CD4-positive, alpha-beta T cell treated with Interleukin-6 for 4 hours (primary cell): ENCODE measurements at regions not wholly inside any gene's neighbourhood (a gene's known extent, or its start where the extent isn't known, plus 50 kb on each side); places are given as distances from the start of the nearest gene placed in this dataset.

Source experiments
- DNase-seq: peaks from one replicate; pipeline ENCODE4 v3.0.0-alpha.2; 2020; ENCODE audit warnings: mixed read lengths

DNA sequence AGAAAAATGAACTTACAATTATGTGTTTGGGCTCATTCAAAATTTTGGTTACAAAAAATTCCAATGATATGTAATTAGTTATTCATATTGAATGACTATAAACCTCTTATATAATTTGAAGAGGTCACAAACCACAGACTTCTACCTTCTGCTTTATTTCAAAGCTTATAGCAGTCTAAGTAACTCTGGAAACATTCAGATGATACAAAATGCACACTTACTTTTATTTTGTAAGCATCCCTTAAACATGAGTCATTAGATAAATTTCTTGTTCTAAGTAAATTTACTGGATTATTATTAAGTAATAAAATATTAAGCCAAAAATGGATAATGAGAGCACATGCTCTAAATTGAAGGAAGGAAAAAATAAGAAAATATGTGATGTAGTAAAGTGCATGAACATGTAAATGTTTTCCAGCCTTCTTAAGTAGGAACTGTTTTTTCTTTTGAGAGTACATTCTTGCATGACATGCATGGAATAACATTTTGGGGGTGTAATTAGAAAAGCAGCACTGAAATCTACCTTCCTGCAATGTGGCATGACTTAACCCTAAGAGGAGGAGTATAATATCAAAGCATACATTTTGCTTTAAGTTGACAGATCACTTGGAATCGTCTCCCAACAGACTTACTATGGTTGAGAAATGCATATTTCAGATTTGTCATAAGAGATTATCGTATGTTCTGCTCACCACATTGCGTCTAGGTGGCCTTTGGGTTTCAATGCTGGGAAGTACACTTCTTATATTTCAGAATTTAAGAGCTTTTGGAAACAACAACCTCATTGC is 372.7 kb upstream of the HSF2 start:
- no peak for DNase-seq

DNA sequence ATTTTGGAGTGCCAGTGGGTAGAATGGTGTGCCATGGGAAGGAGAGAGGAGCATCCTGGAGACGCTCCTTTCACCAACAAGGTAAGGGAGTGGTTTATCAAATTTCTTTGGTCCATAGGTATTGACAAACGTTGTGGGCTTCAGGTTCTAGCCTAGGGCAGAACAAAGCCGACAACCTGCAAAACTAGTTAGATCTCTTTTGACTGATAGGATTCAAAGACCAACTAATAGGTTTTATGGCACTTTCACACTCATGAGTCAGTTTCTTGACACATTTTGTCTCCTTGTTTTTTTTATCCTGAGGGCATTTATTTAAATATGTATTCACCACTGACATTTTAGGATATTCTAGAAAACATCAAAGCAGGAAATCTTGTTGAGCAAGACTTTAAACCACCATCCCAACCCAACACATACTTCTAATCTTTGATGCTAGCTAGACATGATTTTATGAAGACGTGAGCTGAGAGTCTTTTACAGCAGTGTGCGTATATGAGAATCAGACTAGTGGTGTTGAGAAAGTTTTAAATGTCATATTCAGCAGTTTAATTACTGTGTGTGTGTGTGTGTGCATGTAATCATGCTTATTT is 370.4 kb upstream of the HSF2 start:
- no peak for DNase-seq

DNA sequence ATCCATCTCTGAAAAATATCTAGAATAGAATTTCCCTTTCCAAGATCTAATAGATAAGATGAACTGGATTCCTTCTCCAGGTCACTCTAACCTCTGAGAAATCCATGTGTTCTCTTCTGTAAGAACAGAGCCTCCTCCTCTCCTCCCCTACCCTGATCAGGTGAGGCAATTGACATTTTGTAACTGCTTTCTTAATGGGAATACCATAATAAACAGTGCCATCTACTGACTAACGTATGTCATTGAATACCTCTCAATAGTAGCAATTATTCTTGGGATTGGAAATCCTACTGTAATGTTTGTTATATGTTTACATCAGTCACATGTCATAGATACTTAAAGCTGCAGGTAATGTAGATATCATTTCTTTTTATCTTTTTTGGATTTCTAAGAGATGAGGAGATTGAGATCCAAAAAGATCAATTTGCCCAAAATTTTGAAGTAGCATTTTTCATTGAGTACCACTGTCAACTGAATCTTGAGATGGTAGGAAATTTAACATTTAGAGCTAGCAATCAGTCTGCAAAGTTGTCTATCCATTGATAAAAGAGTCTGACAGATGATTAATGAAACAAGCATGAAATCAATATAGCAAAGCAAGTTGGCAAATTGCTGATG is 365.8 kb upstream of the HSF2 start:
- no peak for DNase-seq

DNA sequence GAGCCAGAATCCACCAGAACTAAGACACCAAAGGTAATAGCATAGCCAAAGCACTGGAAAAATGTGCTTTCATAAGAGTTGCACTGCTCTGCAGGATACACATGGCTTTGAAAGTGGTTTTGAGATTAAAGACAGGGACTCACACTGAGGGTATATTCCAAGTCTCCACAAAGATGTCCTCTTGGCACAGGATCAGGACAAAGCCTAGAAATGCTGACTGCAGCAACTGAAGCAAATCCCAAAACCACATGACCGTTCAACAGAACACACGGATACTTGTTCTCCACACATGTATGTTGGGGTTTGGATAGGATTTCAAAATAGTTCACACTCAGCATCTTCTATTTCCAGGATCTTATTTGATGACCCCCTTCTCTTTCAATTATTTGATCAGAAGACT is 364.3 kb upstream of the HSF2 start:
- no peak for DNase-seq

DNA sequence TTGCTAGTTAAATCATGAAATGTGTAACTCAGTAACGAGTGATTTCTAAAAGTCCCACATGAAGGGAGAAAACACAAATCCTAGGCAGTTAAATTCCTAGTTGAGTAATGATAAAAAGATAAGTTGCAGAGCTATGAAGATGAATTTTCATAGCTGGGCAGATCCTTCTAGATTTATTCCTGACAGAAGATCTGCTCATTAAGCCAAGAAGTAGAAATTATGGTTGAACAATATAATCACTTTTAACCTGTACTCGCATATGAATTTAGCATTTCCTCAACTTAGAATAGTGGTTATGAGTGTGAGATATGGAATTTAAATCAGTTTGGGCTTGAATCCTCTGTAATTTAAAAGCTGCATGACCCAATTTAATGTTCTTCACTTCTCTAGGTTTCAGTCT is 359.2 kb upstream of the HSF2 start:
- no peak for DNase-seq

DNA sequence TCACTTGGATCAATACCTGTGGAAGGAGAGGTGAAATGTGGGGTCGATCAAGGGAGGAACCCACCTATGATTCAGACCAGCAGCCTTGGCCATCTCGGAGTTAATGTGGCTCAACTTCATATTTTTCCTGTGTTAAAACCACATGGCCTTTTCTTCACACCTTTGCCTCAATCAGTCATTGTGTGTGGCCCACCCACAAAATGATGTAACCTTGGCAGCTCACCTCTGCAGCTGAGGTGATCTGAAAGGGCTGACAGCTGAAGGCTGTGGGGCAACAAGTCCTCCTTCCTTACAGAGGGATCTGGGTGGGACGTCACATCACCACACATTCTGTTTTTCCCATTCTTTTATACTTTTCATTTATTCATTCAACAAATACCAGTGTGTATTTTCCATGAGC is 357.1 kb upstream of the HSF2 start:
- DNase-seq: no peak

DNA sequence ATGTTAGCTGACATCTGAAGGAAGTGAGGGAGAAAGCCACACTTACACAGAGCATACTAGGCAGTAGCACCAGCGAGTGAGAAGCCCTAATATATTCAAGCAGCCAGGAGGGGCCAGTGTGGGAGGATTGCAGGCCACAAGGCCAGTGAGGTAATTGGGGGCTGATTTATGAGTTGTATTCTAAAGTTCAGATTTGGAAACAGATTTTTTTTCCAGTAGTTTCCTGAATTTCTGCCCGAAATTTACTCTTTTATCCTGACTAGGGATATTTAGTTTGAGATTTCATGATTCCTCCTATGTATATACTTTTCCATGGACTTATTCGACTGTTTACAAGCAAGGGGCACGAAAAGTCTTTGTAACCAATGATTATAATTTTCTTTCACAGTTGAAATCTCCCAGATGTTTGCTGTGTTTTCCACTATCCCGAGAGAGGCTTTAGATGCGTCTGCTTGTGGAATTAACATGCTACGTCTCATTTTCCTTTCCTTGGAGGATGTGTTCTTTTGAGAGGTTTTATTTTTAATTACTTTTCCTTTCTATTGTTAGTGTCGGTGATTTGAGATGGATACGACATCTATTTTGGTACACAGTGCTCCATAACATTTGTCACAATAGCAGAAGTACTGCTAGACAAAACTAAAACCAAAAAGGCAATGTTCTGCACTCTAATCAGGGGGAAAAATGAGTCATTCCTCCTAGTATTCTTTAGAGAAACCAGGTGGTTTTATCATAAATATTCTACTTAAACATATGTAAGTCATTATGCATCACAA is 356.3 kb upstream of the HSF2 start:
- no peak for DNase-seq

DNA sequence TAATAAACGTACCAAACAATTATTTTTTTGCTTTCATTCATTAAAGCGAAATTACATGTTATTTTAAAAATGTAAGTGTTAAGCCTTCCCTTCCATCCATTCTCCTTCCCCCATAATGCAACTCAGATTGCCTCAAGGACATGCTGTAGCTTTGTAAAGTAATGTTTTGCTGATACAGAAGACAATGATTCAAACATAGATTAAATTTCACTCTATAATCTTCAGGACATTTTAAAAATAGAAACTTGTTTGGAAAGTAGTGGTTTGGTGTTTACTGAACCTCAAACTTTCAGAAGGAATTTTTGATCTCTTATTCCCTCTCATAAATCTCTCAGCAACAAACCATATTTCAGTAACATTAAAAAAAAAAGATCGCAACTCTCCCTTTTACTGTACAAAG is 350.9 kb upstream of the HSF2 start:
- no peak for DNase-seq

DNA sequence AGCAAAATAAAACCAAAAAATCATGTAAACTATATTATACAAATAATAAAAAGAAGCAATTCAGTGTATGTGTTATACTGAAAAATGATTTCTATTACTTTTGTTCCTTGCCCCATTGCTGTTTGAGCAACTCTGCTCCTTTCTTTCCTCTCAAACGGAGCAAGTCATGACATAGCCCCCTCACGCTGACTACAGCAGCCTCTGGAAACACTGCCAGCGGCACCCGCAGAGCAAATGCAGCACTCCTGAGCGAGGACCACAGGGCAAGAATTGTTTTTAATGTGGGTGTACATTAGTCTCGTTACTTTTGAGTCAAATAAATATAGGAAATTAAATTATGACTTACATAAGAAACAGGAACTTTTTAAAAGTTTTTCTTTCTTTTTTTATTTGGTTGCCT is 350.1 kb upstream of the HSF2 start:
- DNase-seq: no peak

DNA sequence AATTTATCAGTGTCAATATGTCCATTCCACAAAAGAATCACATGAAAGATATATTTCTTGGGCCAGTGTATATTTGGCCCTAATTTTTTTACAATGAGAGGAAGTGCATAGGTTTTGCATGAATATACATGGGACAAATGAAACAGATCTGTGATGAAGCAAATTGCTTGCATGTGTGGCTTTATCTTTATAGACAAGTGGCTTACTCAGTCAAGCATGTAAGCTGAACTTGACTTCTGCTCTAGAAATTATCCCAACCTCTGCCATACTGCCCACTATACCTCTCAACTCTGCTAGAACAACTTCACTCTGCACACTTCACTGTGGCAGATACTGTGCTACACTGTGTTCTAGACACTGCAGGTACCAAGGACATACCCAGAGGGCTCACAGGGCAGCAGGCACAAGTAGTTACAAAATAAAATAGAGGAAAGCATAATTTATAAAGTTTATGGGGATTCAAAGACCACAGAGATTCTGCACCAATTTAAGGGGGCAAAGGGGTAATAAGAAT is 349.2 kb upstream of the HSF2 start:
- no peak for DNase-seq

DNA sequence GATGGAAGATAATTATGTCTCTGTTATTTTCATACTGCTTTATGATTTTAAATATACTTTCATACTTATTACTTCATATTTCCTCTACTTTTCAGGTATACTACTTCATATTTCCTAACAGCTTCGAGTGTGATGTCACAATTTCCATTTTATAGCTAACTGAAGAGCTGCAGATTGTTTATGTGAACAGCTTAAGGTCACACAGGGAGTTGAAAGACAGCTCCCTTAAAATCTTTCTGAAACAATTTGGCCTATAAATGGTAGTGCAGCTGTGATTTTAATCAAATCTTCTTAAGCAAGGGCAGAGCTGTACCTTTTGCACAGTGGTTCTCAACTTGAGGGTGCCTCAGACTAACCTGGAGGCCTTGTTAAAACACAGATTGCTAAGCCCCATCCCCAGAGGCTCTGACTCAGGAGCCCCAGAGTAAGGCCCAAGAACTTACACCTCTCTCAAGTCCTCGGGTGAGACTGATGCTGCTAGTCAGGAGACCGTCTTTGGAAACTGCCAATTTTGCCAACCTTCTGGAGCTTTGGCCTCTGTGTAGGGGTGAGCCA is 347.0 kb upstream of the HSF2 start:
- DNase-seq: no peak

DNA sequence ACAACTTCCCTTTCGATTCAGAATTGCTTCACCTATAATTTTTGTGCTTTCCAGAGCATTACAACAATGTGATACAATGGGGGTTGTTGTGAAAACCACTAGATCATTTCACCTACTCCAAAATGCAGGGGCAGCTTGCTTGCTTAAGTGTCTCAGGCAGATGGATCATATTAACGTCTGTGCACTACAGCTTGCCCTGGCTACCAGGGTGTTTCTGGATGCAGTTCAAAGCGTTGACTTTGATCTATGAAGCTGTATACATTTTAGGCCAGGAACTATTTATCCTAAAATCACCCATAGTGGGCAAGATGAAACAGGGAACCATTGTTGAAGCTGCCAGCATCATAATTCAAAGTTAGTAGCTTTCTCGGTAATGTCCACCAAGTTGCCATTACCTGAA is 339.5 kb upstream of the HSF2 start:
- no peak for DNase-seq

DNA sequence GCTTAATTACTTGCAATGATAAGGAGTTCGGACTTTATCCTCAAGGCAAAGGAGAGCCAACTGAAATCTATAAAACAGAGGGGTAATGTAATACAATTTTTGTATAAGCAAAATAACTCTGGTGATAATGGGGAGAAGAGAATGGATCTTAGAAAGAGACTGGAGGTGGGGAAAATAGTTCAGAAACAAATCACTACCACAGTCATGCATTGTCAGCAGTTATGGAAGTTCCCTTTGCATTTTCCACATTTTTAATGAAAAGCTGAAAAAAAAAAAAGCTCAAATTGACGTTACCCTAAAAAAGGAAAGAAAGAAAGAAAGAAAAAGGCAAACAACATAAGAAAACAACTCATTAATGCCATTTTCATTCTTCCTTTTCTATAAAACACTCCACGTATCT is 337.6 kb upstream of the HSF2 start:
- DNase-seq: no peak

DNA sequence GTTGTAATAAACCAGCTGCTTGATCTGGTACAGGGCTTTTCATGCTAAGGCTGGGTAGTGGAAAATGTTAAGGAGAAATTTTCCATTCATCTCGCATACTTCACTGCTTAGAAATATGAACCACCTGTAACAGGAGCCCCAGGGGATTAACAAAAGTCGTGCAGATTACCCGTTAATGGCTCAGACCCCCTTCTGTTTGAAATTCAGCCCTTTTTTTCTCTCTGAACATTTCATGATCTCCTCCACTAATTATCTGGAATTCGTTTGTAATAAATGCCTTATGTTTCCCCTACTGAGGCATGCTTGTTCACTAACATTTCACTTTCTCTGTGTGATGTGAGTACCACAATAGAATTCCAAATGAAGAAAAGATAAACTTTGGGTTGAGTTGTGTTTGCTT is 336.4 kb upstream of the HSF2 start:
- no peak for DNase-seq

DNA sequence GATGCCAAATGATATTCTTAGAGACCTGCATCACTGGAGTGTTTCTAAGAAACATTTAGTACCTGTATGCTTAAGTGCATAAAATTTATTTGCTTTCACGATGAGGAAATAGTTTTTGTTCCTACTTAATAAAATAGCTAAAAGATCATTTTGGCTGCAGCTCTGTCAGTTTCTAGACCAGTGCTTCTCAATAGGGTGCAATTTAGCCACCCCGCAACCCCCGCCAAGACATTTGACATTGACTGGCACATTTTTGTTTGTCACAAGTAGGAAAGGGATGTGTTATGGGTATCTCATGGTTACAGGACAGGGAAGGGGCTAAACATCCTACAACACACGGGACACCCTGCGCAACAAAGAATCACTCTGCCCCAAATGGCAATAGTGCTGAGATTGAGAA is 335.7 kb upstream of the HSF2 start:
- no peak for DNase-seq

DNA sequence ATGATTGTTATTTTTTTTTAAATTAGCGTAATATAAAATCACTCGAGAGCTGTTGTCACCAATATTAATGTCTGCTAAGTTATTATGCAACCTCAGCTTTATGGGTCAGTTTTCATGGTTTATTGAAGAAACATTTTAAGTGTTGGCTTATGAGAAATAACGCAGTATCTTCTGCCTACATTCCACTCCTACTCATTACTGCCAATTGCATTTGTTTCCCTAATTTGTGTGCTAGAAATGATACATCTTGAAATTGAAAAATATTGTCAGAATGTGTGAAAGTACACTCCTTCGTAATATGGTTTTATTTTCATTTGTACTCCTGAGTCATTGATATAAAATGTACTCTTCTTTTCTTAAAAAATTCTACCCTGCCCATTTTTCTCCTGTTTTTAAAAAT is 333.3 kb upstream of the HSF2 start:
- no peak for DNase-seq

DNA sequence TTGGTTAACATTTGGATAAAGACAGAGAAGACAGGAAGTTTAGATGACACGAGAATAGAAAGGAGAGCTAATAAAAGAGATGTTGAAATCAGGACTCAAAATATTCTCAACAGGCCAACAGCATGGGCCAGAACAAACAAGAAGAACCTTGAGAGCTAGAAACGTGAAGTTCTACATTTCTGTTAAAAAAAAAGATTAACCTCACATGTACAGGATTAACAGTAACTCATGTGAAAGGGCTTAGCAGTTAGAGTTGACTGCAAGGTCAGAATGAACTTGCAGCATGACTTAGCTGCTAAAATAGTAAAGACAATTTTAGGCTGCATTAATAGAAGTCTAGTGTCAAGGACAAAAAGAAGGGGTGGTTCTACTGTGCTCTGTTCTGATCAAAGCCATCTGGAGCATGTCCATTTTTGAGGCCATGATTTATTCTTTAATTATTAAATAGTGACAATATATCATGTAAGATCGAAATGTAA is 331.1 kb upstream of the HSF2 start:
- DNase-seq: no peak

DNA sequence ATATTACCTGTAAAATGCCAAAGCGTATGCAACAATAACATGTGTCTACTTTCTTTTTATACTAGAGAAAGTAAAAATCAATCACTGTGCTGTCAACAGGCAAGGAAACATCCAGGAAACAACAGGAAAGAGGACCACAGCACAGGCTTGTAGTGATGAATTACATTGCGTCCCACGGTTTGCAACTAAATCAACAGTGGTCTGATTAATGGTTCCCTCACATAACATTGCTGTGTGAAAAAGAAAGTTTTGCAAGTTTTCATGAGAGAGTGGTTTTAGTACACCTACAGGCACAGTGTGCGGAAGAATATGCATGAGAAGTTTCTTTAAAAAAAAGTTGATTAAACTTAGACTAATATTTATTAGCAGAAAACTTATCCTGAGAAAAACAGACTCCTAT is 329.5 kb upstream of the HSF2 start:
- DNase-seq: no peak

DNA sequence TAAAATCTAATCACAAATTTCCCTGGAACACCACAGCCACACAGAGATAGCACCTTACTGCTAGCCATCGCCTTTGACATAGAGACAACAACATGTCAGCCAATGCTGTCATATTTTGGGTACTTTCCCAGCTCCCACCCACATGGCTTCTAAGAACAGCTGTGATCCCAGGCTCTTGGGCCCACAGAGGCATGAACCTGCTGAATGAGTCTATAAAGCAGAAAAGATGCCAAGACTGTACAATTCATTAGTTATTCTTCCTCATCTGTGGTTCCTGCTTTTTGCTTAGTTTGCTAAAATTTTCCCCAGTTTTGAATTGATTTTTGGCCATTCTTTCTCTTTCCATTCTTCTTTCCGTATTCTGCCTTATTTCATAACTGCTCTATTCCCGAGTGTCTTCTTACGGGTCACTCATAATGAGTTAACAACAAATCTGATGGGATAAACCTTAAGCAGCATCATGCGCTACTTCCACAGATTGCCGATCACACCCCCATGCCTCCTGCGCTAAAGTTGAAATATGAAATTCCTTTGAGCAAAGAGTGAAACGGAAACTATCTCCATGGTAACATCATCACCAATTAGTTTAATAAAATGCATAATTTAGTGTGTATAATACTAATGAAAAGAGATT is 327.3 kb upstream of the HSF2 start:
- no peak for DNase-seq

DNA sequence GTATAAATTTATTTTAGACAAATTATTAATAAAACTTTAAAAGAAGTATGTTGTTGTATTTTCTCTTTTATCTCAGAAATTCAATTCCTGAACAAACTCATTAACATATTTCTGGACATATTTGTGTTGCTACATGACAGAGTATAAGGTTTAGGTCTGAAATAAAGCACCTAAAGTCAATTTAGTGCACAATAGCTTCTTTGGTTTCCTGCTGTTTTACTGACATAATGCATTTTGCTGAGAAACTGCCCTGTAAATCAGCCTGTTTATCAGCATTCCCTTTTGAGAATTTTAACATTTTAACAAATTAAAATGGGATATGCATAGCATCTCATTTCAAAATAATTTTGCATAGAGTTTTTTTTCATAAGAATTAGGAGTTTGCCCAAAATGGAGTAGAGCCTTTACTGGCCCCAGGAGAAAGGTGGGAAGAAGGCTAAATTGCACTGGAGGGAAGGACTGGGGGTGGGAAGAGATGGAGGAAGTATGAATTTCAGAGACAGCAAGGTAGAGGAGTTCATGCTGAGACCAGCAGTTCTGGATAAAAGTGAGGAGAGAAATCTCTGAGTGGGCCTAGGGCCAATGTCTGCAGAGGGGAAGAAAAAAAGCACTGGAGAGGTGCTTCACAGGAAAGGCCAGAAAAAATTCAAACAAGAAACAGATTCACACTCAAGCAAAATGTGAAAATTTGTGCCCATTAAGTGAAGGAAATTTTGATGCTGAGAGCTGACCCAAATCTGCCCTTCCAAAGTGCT is 324.2 kb upstream of the HSF2 start:
- no peak for DNase-seq

DNA sequence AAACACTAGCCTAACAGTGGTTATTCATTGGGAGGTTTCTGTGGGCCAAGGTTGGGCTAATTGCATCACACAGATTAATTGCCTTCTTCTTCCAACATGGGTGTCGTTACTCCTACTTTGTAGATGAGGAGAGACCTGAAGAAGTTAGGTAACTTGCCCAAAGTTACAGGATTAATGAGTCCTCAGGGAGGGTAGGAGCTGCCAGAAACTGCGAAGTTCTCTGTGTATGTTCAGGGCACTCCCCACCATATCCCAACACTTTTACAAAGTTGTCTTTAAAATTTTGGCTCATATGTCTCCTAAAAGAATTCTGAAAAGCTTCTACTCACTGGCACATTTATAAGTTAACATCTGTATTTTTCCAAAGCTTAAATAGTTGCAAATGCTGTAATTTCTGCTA is 323.5 kb upstream of the HSF2 start:
- DNase-seq: no peak

DNA sequence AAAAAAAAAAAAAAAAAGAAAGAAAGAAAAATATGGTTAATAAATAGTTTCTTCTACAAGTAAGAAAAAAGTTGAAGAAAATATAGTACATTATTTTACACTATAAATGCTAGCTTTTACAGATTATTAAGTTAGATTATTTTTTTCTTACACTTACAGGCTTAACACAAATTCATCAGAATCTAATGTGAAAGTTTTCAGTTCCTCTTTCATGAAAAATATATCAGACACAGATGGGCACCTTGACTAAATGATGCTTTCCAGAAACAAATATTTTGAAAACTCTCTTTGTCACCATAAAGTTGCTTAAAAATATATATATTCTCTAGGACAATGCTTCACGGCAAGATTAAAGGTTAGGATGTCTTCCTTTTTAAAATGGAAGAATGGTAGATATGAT is 321.8 kb upstream of the HSF2 start:
- no peak for DNase-seq
